ENCODE measurements at regions not wholly inside any gene's neighbourhood (a gene's known extent, or its start where the extent isn't known, plus 50 kb on each side); places are given as distances from the start of the nearest gene placed in this dataset.
A peak's percentile ranks its signal among the peaks of the same experiment; 100 is the strongest.

DNA sequence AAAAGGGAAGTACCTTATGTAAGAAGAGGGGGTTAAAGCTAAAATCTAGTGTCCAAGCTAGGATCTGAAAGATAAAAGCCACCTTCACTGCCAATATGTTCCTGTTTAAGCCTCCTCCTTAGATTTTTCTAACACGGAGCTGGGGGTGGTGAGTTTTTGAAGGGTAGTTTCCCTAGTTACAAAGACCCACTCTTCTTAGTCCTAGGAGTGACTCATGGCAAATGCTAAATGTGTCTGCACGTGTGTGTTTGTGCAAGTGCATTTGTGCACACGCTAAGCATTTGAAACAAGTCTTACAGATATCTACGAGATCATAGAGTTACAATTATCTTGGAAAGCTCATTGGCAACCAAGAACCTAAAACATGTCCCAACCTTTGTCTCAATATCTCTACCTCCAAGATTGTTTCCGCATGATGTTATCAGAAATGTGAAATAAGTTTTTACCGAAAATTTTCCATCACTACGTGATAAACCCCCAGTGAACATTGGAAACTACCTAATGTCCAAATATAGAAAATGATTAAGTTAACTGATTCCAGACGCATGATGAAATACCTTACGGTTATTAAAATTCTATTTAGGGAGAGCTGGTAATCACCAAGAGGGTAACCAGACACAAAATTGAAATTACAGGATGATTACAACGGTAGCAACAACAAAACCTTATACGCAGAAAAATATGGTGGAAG is 78.0 kb upstream of the HRH2 start:
- DNase-seq: no peak

DNA sequence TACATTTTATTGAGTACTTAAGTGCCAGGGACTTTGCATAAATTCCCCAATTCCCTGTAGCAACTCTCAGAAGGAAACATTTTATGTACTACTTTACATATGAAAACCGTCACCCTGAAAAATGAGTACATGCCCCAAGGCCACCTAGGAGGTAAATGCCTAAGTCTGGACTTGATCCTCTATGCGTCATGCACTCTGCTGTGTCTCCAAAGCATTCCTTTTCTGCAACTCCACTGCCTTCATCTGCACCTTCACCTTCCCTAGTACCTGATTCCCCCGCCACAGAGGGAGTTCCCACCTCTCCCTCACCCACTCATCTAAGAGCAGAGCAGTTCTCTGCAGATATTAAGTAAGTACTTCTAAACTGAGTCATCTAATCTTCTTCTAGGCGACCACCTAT is 75.2 kb upstream of the HRH2 start:
- no peak for DNase-seq

DNA sequence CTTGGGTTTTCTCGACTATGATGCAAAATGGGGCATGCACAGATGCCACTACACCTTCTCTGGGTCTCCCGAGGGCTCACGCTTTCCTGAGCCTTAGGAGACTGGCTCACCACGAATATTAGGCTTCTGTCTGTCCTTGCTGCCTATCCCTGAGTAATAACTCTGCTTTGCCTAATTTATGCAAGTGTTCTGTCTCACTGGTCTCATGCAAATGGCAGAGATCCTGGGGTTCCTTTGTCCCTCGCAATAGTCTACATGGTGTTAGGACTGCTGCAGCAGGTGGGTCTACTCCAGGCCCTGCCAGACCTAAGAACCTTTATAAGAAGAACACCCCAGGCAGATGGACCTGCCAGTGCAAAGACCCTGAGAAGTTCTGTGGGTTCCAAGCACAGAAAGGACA is 72.3 kb upstream of the HRH2 start:
- DNase-seq: no peak

DNA sequence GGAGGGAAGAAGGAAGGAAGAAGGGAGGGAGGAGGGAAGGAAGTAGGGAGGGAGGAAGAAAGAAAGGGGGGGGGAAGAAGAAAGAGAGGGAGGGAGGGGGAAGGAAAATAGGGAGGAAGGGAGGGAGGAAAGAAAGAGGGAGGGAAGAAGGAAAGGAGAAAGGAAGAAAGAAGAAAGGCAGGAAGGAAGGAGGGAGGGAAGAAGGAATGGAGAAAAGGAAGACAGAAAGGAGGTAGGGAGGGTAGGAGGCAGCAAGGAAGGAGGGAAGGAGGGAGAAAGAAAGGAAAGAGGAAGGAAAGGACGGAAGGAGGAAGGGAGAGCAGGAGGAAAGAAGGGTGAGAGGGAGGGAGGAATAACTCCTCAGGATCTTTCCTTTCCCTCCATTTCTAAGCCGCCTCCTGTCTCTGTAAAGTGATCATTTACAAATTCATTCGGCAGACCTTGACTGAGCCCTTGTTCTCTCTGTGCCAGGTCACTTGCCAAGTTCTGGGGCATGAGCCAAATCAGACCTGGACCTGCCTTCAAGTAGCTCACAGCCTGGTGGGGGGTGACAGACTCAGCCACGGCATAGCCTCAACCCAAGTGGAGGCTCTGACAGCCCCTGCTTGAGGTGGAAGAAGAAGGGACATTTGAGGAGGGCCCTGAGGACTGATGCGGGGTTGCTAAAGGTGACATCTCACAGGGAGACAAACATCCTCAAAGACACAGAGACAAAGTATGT is 69.0 kb upstream of the HRH2 start:
- no peak for DNase-seq

DNA sequence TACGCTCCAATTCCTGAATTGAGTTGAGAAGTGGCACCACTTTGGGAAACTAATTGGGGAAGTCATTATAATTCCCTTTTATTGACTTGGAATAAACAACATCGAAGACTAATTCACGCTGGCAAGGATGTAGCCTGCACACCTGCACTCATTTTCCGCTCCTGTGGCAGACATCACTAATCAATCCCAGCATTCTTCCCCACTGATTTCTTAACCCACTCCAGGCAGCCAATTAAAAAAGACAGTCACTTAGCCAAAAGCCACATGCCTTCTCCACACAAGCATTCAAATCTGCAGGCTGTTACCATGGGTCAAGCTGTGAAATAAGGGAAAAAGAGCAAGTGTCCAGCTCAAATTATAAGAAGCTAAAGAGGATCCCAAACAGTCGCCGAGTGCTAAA is 68.2 kb upstream of the HRH2 start:
- DNase-seq: no peak

DNA sequence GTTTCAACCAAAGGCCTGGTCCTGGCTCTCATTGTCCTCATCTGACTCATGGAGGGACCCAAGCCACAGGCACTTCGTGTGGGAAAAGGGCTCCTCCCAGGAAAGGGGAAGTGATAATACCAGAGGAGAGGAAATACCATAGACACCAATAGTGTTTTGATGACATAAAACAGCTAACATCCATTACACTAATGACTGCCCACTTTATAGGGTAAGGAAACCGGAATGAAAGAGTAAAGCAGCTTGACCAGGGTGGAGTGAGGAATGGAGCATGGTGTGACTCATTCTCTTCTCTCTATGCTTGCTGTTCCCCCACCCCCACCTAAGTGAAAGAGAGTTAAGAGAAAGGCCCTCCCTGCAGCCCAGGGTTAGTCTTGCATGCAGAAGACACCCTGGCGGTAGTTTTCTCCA is 67.4 kb upstream of the HRH2 start:
- peak; percentile 95 for DNase-seq

DNA sequence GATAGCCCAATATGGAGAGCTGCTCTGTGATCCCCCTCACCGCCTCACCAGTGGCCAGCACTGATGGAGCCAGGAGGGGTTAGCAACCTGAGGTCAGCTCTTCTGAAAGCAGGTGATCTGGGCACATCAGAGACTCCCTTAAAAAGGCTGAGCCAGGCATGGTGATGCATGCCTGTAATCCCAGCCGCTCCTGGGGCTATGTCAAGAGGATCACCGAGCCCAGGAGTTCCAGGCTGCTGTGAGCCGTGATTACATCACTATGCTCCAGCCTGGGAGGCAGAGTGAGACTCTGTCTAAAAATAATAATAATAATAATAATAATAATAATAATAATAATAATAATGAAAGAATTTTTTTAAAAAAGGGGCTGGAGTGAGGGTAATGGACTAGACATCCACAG is 66.6 kb upstream of the HRH2 start:
- DNase-seq: no peak

DNA sequence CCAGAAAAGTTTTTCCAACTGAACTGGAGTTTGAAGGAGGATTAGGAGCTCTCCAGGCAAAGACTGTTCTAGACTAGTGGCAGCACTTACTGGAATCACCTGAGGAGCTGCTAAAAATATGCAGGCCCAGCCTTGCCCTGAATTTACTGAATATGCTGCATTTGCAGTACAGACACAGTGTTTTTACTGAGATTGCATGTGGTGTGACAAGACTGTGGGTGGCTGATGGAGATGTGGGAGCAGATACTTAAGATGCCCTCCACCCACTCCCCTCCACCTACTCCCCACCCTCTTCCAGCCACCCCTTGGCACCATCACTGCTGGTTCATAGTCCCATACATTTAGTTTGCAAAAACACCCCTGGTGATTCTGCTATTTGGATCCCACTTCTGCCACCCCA is 64.1 kb upstream of the HRH2 start:
- no peak for DNase-seq

DNA sequence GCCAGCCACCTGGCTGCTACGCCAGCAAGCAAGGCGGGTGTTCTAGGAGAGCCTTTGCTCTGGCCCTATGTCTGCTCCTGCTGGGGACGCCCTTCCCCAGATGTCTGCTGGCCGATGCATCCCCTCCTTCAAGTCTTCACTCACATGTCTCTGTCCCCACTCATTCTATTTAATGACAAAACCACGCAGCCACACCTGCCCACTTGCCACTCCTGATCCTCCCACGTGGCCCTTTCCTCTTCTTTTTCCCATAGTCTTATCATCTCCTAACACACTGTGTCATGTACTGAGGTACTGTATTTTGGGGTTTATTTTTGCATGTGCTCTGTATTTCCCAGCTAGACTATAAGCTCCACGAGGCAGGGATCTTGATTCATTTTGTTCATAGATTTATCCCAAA is 62.0 kb upstream of the HRH2 start:
- no peak for DNase-seq

DNA sequence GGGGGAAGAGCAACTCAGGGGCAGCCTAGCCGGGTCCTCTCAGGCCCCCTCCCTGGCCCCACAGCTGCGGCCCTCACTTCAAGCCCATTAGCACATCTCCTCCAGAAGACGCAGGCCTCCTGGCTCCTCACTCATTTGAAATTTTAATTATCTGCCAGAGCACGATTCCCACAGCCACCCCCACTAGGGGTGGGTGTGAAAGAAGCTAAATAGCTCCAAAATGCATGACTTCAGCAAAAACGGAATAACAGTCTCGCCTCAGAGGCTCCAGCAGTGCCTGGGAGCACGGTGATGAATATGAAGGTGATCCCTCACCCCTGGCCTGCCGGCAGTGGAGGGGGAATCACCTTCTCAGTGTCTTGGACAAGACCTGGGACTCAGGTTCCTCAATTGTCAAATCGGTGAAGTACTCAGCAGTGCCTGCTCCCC is 61.1 kb upstream of the HRH2 start:
- no peak for DNase-seq

DNA sequence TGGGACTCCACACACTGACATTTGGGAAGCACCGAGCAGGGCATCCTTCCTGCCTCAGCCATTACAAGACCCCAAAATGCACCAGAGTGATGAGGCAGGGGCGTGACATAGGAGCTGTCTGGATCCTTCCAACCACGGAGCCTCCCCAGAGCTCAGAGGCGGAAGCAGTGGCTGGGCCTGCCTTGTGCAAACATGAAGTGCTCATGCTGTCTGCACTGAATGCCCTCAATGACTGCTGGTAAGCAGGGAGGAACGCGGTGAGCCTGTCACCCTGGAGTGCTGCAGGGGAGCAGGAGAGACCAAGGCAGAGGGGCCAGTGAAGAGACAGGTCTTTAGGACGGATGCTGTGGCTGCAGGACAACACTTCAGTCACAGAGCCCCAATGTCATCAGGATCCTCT is 60.2 kb upstream of the HRH2 start:
- no peak for DNase-seq

DNA sequence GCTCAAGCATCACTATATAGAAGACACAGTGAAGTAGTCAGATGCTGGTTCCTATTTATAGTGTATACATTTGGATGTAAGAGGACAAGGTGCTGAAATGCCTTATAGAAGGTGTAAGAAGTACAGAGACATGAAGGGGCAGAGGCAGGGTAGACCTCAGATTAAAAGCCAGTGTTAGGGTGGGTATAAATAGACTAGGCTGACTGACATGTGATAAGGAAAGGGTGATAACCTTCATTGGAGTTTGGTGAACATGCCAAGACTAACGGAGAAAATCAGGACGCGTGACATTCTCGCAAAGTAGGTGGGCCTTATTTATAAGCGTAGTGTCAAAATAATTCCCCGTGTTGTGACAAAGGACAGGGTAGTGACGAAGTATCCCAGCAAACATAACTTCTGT is 59.1 kb upstream of the HRH2 start:
- no peak for DNase-seq

DNA sequence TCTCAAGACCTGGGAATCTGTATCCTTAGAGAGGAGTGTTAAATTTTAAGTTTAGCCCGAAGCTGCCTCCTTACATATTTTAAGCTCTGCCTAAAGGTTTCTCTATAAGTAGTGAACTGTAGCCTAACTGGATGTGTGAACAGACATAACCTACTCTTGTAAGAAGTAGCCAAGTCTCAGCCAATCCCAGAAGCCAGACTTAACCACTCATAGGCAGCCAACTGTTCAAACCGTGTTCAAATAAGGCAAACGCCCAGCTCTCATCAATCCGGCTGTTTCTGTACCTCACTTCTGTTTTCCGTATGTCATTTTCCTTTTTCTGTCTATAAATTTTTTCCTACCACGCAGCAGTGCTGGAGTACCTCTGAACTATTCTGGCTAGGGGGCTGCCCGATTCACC is 58.7 kb upstream of the HRH2 start:
- no peak for DNase-seq

DNA sequence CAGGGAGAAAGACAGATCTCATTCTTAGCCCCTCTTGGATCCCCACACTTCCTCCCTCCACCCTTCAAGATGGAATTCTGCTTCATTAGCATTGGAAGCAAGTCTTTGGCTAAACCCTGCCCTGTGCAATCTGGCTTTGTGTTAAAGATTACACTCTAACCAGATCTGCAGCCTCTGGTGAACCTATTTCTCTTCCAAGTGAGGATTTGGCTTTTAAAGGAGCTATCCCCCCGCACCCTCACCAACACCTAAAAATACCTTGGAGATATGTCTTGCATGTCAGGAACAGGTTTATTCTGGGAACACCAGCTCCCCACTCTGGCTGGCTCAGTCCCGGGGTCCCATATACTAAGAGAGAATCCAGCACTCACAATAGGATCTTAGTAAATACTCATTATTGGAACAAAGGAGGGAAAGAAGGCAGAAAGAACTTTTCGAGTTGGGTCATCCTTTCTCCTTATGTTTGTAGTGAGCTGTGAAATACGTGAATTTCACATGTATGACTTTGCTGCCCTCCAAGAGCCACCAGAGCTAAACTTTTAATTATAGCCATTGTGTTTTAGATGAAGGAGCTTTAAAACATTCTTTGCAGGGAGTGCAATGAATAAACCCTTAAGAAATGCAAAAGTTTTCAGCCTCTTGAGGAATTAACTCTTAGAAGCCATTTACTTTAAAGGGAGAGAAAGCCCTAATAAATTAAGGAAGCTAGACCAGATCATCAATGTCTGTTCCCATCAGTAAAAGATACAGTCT is 53.7 kb upstream of the HRH2 start:
- no peak for DNase-seq

DNA sequence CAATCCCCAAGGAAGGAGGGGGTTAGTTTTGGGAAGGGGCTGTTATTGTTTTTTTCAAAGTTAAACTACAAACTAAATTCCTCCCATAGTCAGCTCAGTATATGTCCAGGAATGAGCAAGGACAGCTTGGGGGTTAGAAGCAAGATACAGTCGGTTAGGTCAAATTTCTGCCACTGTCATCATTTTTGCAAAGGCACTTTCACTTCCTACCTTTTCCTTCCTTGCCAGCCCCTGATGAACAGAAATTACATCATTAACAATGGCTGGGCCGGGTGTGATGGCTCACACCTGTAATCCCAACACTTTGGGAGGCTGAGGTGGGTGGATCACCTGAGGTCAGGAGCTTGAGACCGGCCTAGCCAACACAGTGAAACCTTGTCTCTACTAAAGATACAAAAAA is 51.5 kb upstream of the HRH2 start:
- no peak for DNase-seq

Measured in fibroblast of skin of scalp (primary cell).